IPS-NIHi7 (cell line): ENCODE measurements at regions not wholly inside any gene's neighbourhood (a gene's known extent, or its start where the extent isn't known, plus 50 kb on each side); places are given as distances from the start of the nearest gene placed in this dataset.
A peak's percentile ranks its signal among the peaks of the same experiment; 100 is the strongest.

Experiments
- DNase-seq: peaks from one replicate; pipeline ENCODE4 v3.0.0; 2012; ENCODE audit warnings: mixed read lengths; ENCODE audit errors: extremely low spot score

- no peak for DNase-seq
These were observed 285.5 kb downstream of the HACE1 start for GRCh38 chr6:104574135-104574750.

GRCh38 chr6:104573350-104573749, 286.4 kb downstream of the HACE1 start:
- no peak for DNase-seq

DNA sequence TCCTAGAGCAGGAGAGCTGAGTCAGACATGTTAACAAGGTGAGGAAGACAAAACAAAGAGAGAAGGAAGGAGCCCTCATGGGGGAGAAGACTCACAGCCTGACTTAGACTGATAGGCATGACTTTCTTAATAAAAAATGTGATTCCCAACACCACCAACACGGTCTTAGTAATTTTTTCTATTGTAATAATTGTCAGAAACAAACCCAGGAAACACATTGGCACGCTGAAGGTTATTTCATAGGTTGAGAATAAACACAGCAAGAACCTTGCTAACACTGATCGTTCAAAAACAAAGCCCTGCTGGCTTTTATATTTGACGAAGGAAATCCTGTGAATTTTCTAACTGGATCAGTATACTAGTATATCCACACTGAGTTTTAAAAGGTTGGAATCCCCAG, 286.8 kb downstream of the HACE1 start:
- no peak for DNase-seq

DNA sequence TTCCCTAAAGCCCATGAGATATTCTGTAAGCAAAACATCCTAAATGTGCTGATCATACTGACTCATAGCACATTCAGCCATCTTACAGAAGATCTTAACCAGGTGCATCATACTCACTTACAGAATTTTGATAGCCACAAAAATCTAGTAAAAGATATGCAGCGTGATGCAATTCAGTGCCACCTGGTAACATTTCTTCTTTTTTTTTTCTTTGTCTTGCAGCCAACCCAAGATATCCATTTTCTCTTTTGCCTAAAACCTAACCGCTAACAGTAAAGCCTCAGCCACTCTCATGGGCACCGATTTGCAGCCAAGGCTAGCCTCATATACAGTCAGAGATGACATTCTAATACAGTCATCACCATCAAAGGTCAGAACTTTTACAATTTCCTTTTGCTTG, 293.3 kb downstream of the HACE1 start:
- DNase-seq = no peak

- DNase-seq = no peak
These were observed 296.4 kb downstream of the HACE1 start for GRCh38 chr6:104563306-104563705.

DNA sequence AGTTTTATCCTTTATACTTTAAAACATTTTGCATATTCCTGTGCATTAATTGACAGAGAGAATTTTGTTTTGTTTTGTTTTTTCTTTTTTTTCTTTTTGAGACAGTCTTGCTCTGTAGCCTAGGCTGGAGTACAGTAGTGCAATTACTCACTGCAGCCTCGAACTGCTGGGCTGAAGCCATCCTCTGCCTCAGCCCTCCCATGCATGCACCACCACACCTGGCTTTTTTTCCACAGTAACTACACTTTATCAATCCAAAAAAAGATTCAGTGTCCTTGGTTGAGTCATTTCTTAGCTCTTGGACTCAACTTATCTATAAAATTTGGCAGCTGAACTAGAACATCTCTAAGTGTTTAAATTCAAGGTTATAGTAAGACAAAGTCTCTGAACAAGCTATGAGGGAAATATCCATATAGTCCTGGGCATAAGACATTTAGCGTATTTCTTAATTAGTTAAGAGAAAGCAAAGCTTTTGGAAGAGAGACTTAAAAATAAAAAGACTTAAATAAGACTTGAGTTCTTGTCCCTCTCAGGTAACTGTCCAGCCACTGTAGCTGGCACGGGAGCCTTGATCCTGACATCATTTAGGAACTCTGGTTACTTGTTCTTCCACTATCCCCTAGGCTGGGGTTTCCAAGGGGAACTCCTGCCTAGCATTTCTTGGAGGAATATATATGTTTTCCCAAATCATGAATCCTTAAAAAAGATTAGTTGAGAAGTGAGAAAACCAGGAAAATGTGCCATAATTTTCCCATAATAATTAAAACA, 300.1 kb downstream of the HACE1 start:
- no peak for DNase-seq

- DNase-seq = no peak
These were observed 301.0 kb downstream of the HACE1 start for GRCh38 chr6:104558746-104559145.

DNA sequence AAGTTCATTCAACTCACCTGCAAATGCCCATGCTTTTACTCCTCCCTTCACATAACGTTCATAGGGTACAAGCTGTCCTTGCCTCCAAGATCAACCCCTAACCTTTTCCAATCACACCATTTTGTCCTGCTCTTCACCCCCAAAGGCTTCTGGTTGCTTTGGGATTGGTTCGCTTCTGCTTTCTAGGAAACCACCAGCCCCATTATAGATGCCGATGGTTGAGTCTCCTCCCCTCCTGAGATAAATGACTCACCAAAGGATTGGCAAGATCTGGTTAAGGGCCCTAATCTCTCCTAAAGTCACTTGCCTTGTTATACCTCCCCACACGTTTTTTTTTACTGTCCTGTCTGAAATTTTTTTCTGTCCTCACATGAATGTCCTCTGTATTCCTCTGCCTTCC, 311.4 kb downstream of the HACE1 start:
- no peak for DNase-seq

- DNase-seq = no peak
These were observed 318.3 kb downstream of the HACE1 start for GRCh38 chr6:104541411-104541810.

GRCh38 chr6:104540743-104541142, 319.0 kb downstream of the HACE1 start:
- no peak for DNase-seq

DNA sequence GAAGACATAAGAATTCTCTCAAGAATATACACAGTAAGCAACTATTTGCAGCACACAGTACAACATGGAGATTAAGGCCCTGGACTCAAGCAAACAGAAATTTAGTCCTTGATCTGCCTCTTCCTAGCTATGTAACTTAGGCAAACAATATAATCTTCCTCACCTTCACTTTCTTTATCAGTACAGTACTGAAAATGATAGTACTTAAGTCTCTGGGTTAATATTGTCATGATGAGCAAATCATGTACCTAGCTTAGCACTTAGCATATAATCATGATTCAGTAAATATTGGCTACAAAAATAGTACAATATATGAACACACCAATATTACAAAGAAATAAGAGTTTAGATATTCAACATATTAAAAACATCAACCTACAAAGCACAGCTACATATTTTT, 320.5 kb downstream of the HACE1 start:
- no peak for DNase-seq

DNA sequence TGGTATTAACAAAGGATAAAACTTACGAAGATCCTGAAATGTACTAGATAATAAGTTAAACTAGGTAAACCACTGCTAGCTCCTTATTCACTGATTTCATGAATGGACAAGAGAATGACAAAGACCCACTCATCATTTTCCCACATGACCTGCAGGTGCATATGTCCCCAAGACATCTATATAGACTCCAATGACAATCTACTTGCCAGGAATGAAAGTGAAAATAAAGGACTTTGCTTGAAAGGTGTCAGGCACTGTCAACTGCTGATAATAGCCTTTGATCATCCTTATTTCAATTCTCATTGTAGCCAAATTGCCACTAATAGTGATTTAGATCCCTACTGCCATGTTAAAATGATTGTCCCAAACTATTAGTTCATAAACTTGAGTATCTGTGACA, 321.8 kb downstream of the HACE1 start:
- DNase-seq = no peak

- DNase-seq = no peak
These were observed 322.5 kb downstream of the HACE1 start for GRCh38 chr6:104537180-104537579.

DNA sequence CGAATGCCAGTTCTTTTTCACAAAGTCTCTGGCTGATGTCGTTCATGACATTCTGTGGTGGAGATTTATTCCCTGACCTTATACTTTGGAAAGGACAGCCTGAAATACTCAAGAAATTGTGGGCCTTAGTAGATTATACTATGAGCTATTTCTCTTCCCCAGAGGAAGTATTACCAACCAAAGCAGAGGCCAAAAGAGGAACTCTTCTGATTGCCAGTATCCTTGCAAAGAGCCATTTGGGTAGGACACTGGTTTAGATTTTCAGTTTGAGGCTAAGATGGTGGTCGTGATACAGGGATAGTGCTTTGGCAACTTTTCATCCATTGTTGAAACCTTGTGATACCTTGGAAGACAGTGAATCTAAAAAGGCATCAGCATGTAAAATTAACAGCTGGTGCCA, 327.3 kb downstream of the HACE1 start:
- no peak for DNase-seq

GRCh38 chr6:104531646-104532045, 328.1 kb downstream of the HACE1 start:
- DNase-seq = no peak

DNA sequence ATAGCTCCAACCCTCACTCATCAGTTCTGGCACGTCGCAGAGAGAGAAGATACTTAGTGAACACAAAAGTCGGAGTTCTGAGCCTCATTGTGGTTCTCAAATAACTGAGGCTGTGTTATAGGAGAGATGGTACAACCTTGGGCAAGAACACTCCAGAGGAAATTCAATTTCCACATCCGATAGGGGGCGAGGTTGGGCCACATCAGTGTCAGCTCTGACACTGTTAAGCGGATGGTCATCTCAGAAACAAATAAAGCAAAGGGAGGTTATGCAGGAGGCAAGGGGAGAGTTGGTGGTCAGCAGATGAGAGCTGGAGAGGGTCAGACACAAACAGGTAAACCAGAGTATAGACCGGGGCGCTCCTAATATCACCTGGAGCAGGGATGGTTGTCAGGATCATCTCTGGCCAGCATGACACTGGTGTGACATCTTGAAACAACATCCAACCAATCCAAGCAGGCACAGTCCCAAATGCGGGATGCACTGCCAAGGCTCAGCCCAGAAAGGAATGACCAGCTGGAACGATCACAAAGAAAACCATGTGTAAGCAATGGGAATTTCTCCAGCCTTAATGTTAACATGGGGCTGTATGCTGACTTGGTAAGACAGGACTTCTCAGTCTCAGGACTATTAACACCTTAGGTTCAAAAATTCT, 331.8 kb downstream of the HACE1 start:
- peak; percentile 63 for DNase-seq

DNA sequence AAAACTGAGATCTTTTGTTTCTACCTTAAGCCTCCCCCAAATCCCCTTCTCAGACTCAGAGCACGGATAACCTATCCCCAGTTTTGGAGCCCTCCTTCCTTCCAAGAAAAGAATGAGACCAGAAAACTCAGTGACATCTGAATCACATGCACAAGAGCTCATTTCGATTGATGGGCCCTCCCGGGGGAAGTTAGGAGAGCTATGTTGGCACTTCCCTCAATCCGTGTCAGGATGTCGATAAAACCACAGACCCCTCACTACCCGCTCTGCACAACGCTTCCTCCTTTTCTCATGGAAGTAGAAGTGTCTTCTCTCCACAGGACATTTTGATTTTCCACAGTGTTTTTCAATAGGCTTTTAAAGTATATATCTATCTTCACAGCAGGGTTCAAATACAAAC, 332.4 kb downstream of the HACE1 start:
- DNase-seq = no peak

- no peak for DNase-seq
These were observed 333.3 kb downstream of the HACE1 start for GRCh38 chr6:104526376-104526775.

- DNase-seq = peak; percentile 88
These were observed 333.9 kb downstream of the HACE1 start for GRCh38 chr6:104525677-104526322.

GRCh38 chr6:104522533-104522932, 337.2 kb downstream of the HACE1 start:
- no peak for DNase-seq

DNA sequence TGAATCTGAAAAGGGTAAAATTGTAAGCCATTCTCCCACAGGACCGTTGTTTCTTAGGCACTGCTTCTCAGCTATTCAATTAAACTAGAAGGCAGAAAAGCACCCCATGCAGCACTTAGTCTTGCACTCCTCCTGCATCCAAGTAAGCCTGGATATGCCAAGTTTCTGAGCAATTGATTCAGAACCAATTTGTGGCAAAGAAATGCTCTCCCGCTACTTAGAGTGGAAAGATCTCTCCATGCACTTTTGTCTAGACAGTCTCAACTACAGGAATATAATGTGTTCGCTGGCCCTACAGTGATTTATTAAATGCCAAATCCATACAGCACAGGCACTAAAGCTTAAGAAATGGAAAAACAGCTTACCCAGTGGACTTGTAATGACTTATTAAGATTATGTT, 338.5 kb downstream of the HACE1 start:
- no peak for DNase-seq

GRCh38 chr6:104519566-104519965, 340.2 kb downstream of the HACE1 start:
- DNase-seq = no peak

DNA sequence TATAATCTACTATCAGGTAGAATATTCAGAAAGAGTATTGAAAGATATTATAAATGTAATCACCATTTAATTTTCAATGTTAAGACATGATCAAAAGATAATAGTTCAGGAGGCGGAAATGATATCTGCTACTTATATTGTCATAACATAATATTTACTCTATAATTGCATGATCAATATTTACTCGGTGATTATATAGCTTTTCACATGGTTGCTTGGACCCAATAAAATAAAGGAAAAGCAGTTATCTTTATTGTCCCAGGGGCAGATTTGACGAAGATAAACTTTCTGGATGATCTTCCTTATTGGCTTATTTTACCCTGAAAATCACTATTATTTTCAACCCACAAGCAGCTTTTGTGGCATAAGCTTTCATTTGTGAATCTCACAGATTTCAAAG, 350.4 kb downstream of the HACE1 start:
- DNase-seq = no peak
